A549 (cell line): ENCODE measurements at regions not wholly inside any gene's neighbourhood (a gene's known extent, or its start where the extent isn't known, plus 50 kb on each side); places are given as distances from the start of the nearest gene placed in this dataset.

Experiments
- ATAC-seq, 2 experiments: fragments of 200-7000 bp in 1 of 2; fragments of >200 bp in 1 of 2; cut with Nextera tagmentation in 1 of 2; cut with Tn5 transposase in 1 of 2; 3 replicates each; pipeline versions ENCODE4 v1.8.0 to v1.9.1; 2018 to 2020; ENCODE audit warnings: mild to moderate bottlenecking in 1 of 2, moderate library complexity in 1 of 2
- CTCF ChIA-PET: fragments of 300-600 bp; sonication (Branson Sonifier 250); formaldehyde crosslinking; extraction: SDS; loops from one replicate; lab custom pipeline; 2021; ENCODE audit warnings: antibody characterized with exemption, inconsistent platforms; lab: Yijun Ruan, JAX
- POLR2A ChIA-PET: fragments of 350-600 bp; formaldehyde crosslinking; extraction: SDS; loops from one replicate; lab custom pipeline; 2021; ENCODE audit warnings: antibody characterized with exemption, inconsistent platforms; lab: Yijun Ruan, JAX
- DNase-seq, 2 experiments: peaks; one replicate each; pipeline versions ENCODE4 v3.0.0 to v3.0.0-alpha.2; 2011 to 2016; ENCODE audit warnings: low read depth in 1 of 2, low spot score in 1 of 2
- FAIRE-seq: peaks from 2 replicates; lab custom pipeline; 2011; peaks lifted over from hg19 to GRCh38; lab: Jason Lieb, UNC
- H3K27ac ChIP-seq, 2 experiments: fragments of >200 bp; sonication (Bioruptor Twin); formaldehyde crosslinking; 3 replicates each; pipeline ENCODE4 v1.5.1; 2016 to 2017
- H3K4me1 ChIP-seq: fragments of >200 bp; sonication (Bioruptor Twin); formaldehyde crosslinking; 3 replicates; pipeline ENCODE4 v1.6.1; 2016
- H3K4me2 ChIP-seq: fragments of >200 bp; sonication (Bioruptor Twin); formaldehyde crosslinking; 3 replicates; pipeline ENCODE4 v1.6.1; 2016
- H3K4me3 ChIP-seq: fragments of >200 bp; sonication (Bioruptor Twin); formaldehyde crosslinking; 3 replicates; pipeline ENCODE4 v1.5.1; 2016
- H3K9me3 ChIP-seq: fragments of >200 bp; sonication (Bioruptor Twin); formaldehyde crosslinking; 3 replicates; pipeline ENCODE4 v1.6.1; 2016
- CBX8 ChIP-seq: fragments of 200-600 bp; sonication (generic); IDR thresholded peaks from 2 replicates; pipeline ENCODE4 v1.6.1; 2016
- CEBPB ChIP-seq, 2 experiments: fragments of >200 bp in 1 of 2; sonication (Bioruptor Twin) in 1 of 2; formaldehyde crosslinking in 1 of 2; IDR thresholded peaks; 2 replicates each; pipeline ENCODE4 v1.6.1; 2012 to 2016
- ESRRA ChIP-seq: fragments of 150-350 bp; IDR thresholded peaks from 2 replicates; pipeline ENCODE4 v1.6.1; 2014; ENCODE audit warnings: mild to moderate bottlenecking, low read length, borderline replicate concordance
- FOXS1 ChIP-seq: fragments of 250-450 bp; sonication (Bioruptor Pico); IDR thresholded peaks from 2 replicates; pipeline ENCODE4 v1.5.0; 2020; ENCODE audit warnings: mild to moderate bottlenecking, moderate library complexity
- GATA3 ChIP-seq: IDR thresholded peaks from 2 replicates; pipeline ENCODE4 v1.6.1; 2012; ENCODE audit warnings: borderline replicate concordance
- HDAC2 ChIP-seq: fragments of 200-600 bp; sonication (generic); IDR thresholded peaks from 2 replicates; pipeline ENCODE4 v1.6.1; 2016
- HOXB13 ChIP-seq: fragments of 250-450 bp; sonication (Bioruptor Pico); IDR thresholded peaks from 2 replicates; pipeline ENCODE4 v1.5.0; 2020; ENCODE audit warnings: low read depth, mild to moderate bottlenecking, moderate library complexity
- HOXB5 ChIP-seq: fragments of 250-450 bp; sonication (Bioruptor Pico); IDR thresholded peaks from 2 replicates; pipeline ENCODE4 v1.5.0; 2020; ENCODE audit warnings: mild to moderate bottlenecking, moderate library complexity
- JUNB ChIP-seq: fragments of >200 bp; sonication (Bioruptor Twin); formaldehyde crosslinking; IDR thresholded peaks from 2 replicates; pipeline ENCODE4 v1.6.1; 2016
- KDM5A ChIP-seq: fragments of 200-600 bp; sonication (generic); IDR thresholded peaks from 2 replicates; pipeline ENCODE4 v1.6.1; 2016; ENCODE audit warnings: antibody characterized with exemption, mild to moderate bottlenecking
- MAFK ChIP-seq: fragments of 450-650 bp; IDR thresholded peaks from 2 replicates; pipeline ENCODE4 v1.6.1; 2014; ENCODE audit not compliant: partially characterized antibody
- MAZ ChIP-seq: fragments of 150-350 bp; IDR thresholded peaks from 2 replicates; pipeline ENCODE4 v1.6.1; 2014; ENCODE audit warnings: antibody characterized with exemption, low read depth, low read length, borderline replicate concordance
- MYC ChIP-seq: IDR thresholded peaks from 2 replicates; pipeline ENCODE4 v1.6.1; 2012; ENCODE audit warnings: mild to moderate bottlenecking, inconsistent platforms, low read length, improper control_type of control experiment, borderline replicate concordance
- NFE2L2 ChIP-seq: fragments of 150-350 bp; conservative IDR thresholded peaks from 2 replicates; pipeline ENCODE4 v1.6.1; 2014; ENCODE audit warnings: low read length
- POLR2A ChIP-seq: IDR thresholded peaks from 2 replicates; pipeline ENCODE4 v1.6.1; 2012; ENCODE audit warnings: mild to moderate bottlenecking, low read length
- POLR2AphosphoS2 ChIP-seq: conservative IDR thresholded peaks from 2 replicates; pipeline ENCODE4 v1.6.1; 2012; ENCODE audit warnings: low read length, improper control_type of control experiment, inconsistent platforms
- RAD21 ChIP-seq, 2 experiments: fragments of >200 bp in 1 of 2; sonication (Bioruptor Twin) in 1 of 2; formaldehyde crosslinking in 1 of 2; IDR thresholded peaks in 1 of 2; conservative IDR thresholded peaks in 1 of 2; 2 replicates in 1 of 2; 3 replicates in 1 of 2; pipeline ENCODE4 v1.6.1; 2012 to 2018; ENCODE audit warnings: inconsistent platforms in 1 of 2
- RARB ChIP-seq: fragments of 250-450 bp; sonication (Bioruptor Pico); IDR thresholded peaks from 2 replicates; pipeline ENCODE4 v1.8.0; 2021; ENCODE audit warnings: mild to moderate bottlenecking, moderate library complexity
- RNF2 ChIP-seq: fragments of 200-600 bp; sonication (generic); IDR thresholded peaks from 2 replicates; pipeline ENCODE4 v1.6.1; 2016; ENCODE audit warnings: low read depth, mild to moderate bottlenecking, antibody characterized with exemption, moderate library complexity, borderline replicate concordance
- SREBF2 ChIP-seq: fragments of 450-650 bp; IDR thresholded peaks from 2 replicates; pipeline ENCODE4 v1.6.1; 2014; ENCODE audit warnings: mild to moderate bottlenecking, moderate library complexity
- TP53 ChIP-seq: fragments of 250-450 bp; sonication (Bioruptor Pico); IDR thresholded peaks from 2 replicates; pipeline ENCODE4 v1.5.0; 2021; ENCODE audit warnings: mild to moderate bottlenecking, moderate library complexity
- ZC3H11A ChIP-seq: fragments of 450-650 bp; IDR thresholded peaks from 2 replicates; pipeline ENCODE4 v1.6.1; 2014; ENCODE audit warnings: antibody characterized with exemption, mild to moderate bottlenecking
- ZFP36 ChIP-seq: fragments of 450-650 bp; IDR thresholded peaks from 2 replicates; pipeline ENCODE4 v1.6.1; 2014; ENCODE audit warnings: borderline replicate concordance; ENCODE audit not compliant: partially characterized antibody
- ZNF302 ChIP-seq: fragments of 250-450 bp; sonication (Bioruptor Pico); IDR thresholded peaks from 2 replicates; pipeline ENCODE4 v1.9.0; 2021; ENCODE audit warnings: inconsistent platforms, mild to moderate bottlenecking, moderate library complexity
- ZSCAN20 ChIP-seq: fragments of 250-450 bp; sonication (Bioruptor Pico); IDR thresholded peaks from 2 replicates; pipeline ENCODE4 v1.8.0; 2022; ENCODE audit warnings: mild to moderate bottlenecking, moderate library complexity
- WGBS: methylation state at CpG from one replicate; pipeline ENCODE4 v1.1.6; 2017; ENCODE audit errors: missing lambda C conversion rate; 5-methylcytosine and 5-hydroxymethylcytosine counted together
- TF ChIP-seq, protein P1 (sequence below): fragments of >200 bp; sonication (Bioruptor Twin); formaldehyde crosslinking; IDR thresholded peaks from 3 replicates; pipeline ENCODE4 v1.6.1; 2016
- TF ChIP-seq, protein P2 (sequence below): IDR thresholded peaks from 2 replicates; pipeline ENCODE4 v1.6.1; 2012

DNA sequence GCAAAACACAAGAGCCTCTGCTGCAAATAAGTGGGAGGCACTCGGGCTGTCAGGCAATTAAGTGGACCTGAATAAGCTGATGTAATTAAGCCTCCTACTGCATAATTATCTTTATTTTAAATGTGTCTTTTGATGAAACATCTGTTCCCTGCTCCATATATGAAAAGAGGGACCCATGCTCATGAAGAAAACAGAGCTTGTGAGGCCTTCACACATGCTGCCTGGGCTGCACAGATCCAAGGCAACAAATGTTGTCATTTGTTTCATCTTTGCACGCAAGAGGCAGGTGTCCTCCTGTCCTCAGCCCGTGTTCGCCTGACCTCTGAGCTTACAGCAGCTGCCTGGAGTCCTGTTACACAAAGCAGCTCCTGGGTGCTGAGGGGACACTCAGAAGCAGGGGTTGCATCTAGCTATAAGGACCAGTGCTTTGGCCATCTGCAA is 381.1 kb downstream of the ZNF608 start:
- no peak for TF ChIP-seq POLR2A
- TF ChIP-seq SREBF2: no peak
- TF ChIP-seq ZFP36: no peak
- no peak for TF ChIP-seq HOXB5 (CRISPR knock-in tag)
- no peak for TF ChIP-seq CBX8
- no peak for TF ChIP-seq RARB (CRISPR knock-in tag)
- TF ChIP-seq NFE2L2: no peak
- no peak for TF ChIP-seq ZC3H11A
- TF ChIP-seq JUNB: no peak
- no peak for TF ChIP-seq ZNF302 (CRISPR knock-in tag)
- no peak for TF ChIP-seq HDAC2
- TF ChIP-seq MAFK: no peak
- TF ChIP-seq TP53 (CRISPR knock-in tag): no peak
- no peak for TF ChIP-seq ZSCAN20 (CRISPR knock-in tag)
- TF ChIP-seq ESRRA: no peak
- TF ChIP-seq, protein P1, sequence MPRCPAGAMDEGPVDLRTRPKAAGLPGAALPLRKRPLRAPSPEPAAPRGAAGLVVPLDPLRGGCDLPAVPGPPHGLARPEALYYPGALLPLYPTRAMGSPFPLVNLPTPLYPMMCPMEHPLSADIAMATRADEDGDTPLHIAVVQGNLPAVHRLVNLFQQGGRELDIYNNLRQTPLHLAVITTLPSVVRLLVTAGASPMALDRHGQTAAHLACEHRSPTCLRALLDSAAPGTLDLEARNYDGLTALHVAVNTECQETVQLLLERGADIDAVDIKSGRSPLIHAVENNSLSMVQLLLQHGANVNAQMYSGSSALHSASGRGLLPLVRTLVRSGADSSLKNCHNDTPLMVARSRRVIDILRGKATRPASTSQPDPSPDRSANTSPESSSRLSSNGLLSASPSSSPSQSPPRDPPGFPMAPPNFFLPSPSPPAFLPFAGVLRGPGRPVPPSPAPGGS: no peak
- no peak for TF ChIP-seq RAD21 (conservative IDR thresholded peaks at IDR 0.05 in 1 of 2, IDR thresholded peaks at IDR 0.05 in 1 of 2)
- no peak for TF ChIP-seq MYC
- TF ChIP-seq, protein P2, sequence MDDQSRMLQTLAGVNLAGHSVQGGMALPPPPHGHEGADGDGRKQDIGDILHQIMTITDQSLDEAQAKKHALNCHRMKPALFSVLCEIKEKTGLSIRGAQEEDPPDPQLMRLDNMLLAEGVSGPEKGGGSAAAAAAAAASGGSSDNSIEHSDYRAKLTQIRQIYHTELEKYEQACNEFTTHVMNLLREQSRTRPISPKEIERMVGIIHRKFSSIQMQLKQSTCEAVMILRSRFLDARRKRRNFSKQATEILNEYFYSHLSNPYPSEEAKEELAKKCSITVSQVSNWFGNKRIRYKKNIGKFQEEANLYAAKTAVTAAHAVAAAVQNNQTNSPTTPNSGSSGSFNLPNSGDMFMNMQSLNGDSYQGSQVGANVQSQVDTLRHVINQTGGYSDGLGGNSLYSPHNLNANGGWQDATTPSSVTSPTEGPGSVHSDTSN: no peak
- no peak for TF ChIP-seq KDM5A
- DNase-seq: no peak
- Histone ChIP-seq H3K4me2 (no peak overlapping the region), H3K9me3 (no peaks in the 10 kb centered on the region; the same call in 2 of the 3 replicates), H3K4me3 (no peak overlapping the region), H3K4me1 (no peaks in the 10 kb centered on the region), H3K27ac (no peak overlapping the region)
- no peak for ATAC-seq
- WGBS: 33% methylated on average over 4 of the region's 4 CpGs
- CTCF ChIA-PET: no interaction called here
- POLR2A ChIA-PET: no interaction called here
- FAIRE-seq: no peak

DNA sequence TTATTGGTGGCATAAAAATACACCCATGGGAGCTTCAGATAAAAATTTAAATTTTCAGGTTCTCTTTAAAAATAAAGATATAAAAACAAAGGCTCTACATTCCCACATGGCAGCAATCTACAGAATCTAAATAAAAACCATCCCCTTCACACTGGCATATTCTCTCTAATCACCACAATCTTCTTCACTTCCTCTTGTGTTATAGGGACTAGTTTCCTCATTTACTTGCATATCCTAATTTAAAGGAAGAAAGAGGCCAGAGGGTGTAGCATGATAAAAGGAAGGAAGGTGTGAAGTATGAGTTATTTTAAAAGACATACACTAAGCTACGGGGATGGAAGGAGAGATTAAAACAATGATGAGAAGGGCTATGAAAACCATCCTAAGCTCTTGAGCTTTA is 390.5 kb downstream of the ZNF608 start:
- H3K4me2 ChIP-seq: no peak overlapping the region
- ChIA-PET POLR2A (no interaction called here), CTCF (no interaction called here)
- H3K4me1 ChIP-seq: no peaks in the 10 kb centered on the region
- ATAC-seq (no peak), FAIRE-seq (no peak), DNase-seq (no peak)
- 61% methylated on average over 1 of the region's 1 CpG for WGBS
- H3K4me3 ChIP-seq: no peak overlapping the region
- TF ChIP-seq JUNB: no peak
- TF ChIP-seq MAZ: no peak
- TF ChIP-seq, protein P1: no peak
- TF ChIP-seq RNF2: no peak
- no peak for TF ChIP-seq SREBF2
- no peak for TF ChIP-seq ZNF302 (CRISPR knock-in tag)
- no peak for TF ChIP-seq RAD21 (conservative IDR thresholded peaks at IDR 0.05 in 1 of 2, IDR thresholded peaks at IDR 0.05 in 1 of 2)
- TF ChIP-seq HOXB13 (CRISPR knock-in tag): no peak
- no peak for TF ChIP-seq FOXS1 (CRISPR knock-in tag)
- no peak for TF ChIP-seq POLR2AphosphoS2
- no peak for TF ChIP-seq CEBPB (IDR thresholded peaks at IDR 0.05)
- no peak for TF ChIP-seq MAFK
- TF ChIP-seq GATA3: no peak
- no peak overlapping the region for H3K27ac ChIP-seq
- no peaks in the 10 kb centered on the region for H3K9me3 ChIP-seq
